ENCODE measurements at regions not wholly inside any gene's neighbourhood (a gene's known extent, or its start where the extent isn't known, plus 50 kb on each side); places are given as distances from the start of the nearest gene placed in this dataset.

DNA sequence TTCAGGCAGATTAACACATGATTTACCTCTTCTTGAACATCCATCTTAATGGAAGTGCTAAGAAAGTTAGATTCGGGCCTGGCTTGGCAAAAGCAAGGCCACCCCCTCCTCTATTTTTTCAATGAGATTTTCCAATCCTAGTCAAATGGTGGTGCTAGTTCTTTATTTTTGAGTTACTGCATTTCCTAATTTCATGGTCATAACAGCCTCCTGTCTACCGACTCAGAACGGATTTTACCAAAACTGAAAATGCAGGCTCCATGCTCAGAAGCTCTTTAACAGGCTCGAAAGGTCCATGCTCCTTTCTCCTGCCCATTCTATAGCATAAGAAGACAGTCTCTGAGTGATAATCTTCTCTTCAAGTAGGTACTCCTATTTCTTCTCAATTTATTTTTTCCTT is 117.2 kb upstream of the ESR1 start:
- ATAC-seq (ENCODE audit: low read depth): no peak

More for the DNA sequence above, 117.2 kb upstream of the ESR1 start:
- Histone ChIP-seq H4K20me1 (ENCODE audit: insufficient read depth, low read length) (no peaks in the 10 kb centered on the region), H4K5ac (ENCODE audit: low read depth, low read length) (no peak overlapping the region), H3K56ac (ENCODE audit: extremely low read depth, insufficient read depth, low read length) (no peak overlapping the region), H3K9ac (ENCODE audit: low read depth, low read length) (no peak overlapping the region), H3K4me1 (ENCODE audit: control insufficient read depth, insufficient read depth, low read length) (no peaks in the 10 kb centered on the region), H2BK15ac (ENCODE audit: low read depth, low read length) (no peak overlapping the region), H4K8ac (ENCODE audit: low read depth in 2 of 2, low read length in 2 of 2) (no peak overlapping the region), H2AK9ac (replicated peaks; ENCODE audit: low read depth, low read length, poor library complexity) (no peak overlapping the region), H3K9me3 (ENCODE audit: control insufficient read depth, insufficient read depth, low read length) (no peaks in the 10 kb centered on the region; the same call in 1 of the 2 replicates), H3K4me3 (ENCODE audit: insufficient read depth, low read depth, low read length) (no peak overlapping the region), H4K91ac (ENCODE audit: insufficient read depth, low read depth, low read length) (no peak overlapping the region), H2BK20ac (ENCODE audit: low read depth, low read length) (no peak overlapping the region), H3K27ac (ENCODE audit: insufficient read depth, low read length) (no peak overlapping the region), H3K4me2 (ENCODE audit: low read depth, low read length) (no peak overlapping the region), H3K18ac (ENCODE audit: low read depth, low read length) (no peak overlapping the region), H3K9me1 (ENCODE audit: insufficient read depth, low read length) (no peaks in the 10 kb centered on the region), H2AFZ (replicated peaks; ENCODE audit: low read length, poor library complexity) (no peak overlapping the region), H3K14ac (replicated peaks; ENCODE audit: low read depth, low read length) (no peak overlapping the region), H2AK5ac (ENCODE audit: low read depth, low read length) (no peak overlapping the region), H3K79me1 (ENCODE audit: low read depth in 1 of 2, low read length in 2 of 2) (no peaks in the 10 kb centered on the region), H2BK5ac (ENCODE audit: low read depth, low read length, poor library complexity, severe bottlenecking) (no peak overlapping the region), H3K27me3 (ENCODE audit: control insufficient read depth, insufficient read depth, low read length) (no peaks in the 10 kb centered on the region), H3K4ac (ENCODE audit: low read depth, low read length) (no peak overlapping the region), H3K23ac (ENCODE audit: low read depth, low read length) (no peak overlapping the region), H3K36me3 (ENCODE audit: control insufficient read depth, insufficient read depth, low read length) (no peaks in the 10 kb centered on the region), H2BK120ac (ENCODE audit: low read depth, low read length) (no peak overlapping the region)
- no peak for DNase-seq
- intact Hi-C loops (cut with micrococcal nuclease) (no loop called here), dilution Hi-C loops (cut with HindIII; ENCODE audit: low sequenced_read_pairs, unreplicated experiment) (no loop called here), in situ Hi-C loops (cut with MboI; ENCODE audit: low sequenced_read_pairs) (no loop called here)
- BruUV-seq (replicated peaks): no TSS peak
- ChIA-PET POLR2A (ENCODE audit: unreplicated experiment) (no interaction called here), CTCF (no interaction called here)
- TF ChIP-seq SMC3 (IDR thresholded peaks at IDR 0.05; ENCODE audit: low read depth, low read length): no peak
- TF ChIP-seq BHLHE40 (IDR thresholded peaks at IDR 0.05; ENCODE audit: low read depth, low read length): no peak
- no peak for TF ChIP-seq FOS (IDR thresholded peaks at IDR 0.05; ENCODE audit: low read depth, low read length)
- no peak for TF ChIP-seq POLR2A (IDR thresholded peaks at IDR 0.05; ENCODE audit: low read depth, low read length)
- no peak for TF ChIP-seq CHD1 (IDR thresholded peaks at IDR 0.05; ENCODE audit: low read depth, low read length)
- TF ChIP-seq RAD21 (IDR thresholded peaks at IDR 0.05; ENCODE audit: low read length): no peak
- TF ChIP-seq MAZ (IDR thresholded peaks at IDR 0.05; ENCODE audit: borderline replicate concordance, low read depth, low read length): no peak
- TF ChIP-seq, protein P1, sequence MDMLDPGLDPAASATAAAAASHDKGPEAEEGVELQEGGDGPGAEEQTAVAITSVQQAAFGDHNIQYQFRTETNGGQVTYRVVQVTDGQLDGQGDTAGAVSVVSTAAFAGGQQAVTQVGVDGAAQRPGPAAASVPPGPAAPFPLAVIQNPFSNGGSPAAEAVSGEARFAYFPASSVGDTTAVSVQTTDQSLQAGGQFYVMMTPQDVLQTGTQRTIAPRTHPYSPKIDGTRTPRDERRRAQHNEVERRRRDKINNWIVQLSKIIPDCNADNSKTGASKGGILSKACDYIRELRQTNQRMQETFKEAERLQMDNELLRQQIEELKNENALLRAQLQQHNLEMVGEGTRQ (IDR thresholded peaks at IDR 0.05; ENCODE audit: low read depth, low read length): no peak
- no peak for TF ChIP-seq CEBPB (IDR thresholded peaks at IDR 0.05; ENCODE audit: low read depth, low read length)
- no peak for TF ChIP-seq MXI1 (IDR thresholded peaks at IDR 0.05; ENCODE audit: borderline replicate concordance, low read depth, low read length)
- TF ChIP-seq, protein P2, sequence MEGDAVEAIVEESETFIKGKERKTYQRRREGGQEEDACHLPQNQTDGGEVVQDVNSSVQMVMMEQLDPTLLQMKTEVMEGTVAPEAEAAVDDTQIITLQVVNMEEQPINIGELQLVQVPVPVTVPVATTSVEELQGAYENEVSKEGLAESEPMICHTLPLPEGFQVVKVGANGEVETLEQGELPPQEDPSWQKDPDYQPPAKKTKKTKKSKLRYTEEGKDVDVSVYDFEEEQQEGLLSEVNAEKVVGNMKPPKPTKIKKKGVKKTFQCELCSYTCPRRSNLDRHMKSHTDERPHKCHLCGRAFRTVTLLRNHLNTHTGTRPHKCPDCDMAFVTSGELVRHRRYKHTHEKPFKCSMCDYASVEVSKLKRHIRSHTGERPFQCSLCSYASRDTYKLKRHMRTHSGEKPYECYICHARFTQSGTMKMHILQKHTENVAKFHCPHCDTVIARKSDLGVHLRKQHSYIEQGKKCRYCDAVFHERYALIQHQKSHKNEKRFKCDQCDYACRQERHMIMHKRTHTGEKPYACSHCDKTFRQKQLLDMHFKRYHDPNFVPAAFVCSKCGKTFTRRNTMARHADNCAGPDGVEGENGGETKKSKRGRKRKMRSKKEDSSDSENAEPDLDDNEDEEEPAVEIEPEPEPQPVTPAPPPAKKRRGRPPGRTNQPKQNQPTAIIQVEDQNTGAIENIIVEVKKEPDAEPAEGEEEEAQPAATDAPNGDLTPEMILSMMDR (conservative IDR thresholded peaks at IDR 0.05; ENCODE audit: low read depth, low read length): no peak
- TF ChIP-seq MAFK (IDR thresholded peaks at IDR 0.05; ENCODE audit: low read depth, low read length): no peak
- TF ChIP-seq NFE2L2 (IDR thresholded peaks at IDR 0.05; ENCODE audit: low read depth, low read length): no peak
- TF ChIP-seq, protein P3, sequence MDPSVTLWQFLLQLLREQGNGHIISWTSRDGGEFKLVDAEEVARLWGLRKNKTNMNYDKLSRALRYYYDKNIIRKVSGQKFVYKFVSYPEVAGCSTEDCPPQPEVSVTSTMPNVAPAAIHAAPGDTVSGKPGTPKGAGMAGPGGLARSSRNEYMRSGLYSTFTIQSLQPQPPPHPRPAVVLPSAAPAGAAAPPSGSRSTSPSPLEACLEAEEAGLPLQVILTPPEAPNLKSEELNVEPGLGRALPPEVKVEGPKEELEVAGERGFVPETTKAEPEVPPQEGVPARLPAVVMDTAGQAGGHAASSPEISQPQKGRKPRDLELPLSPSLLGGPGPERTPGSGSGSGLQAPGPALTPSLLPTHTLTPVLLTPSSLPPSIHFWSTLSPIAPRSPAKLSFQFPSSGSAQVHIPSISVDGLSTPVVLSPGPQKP (IDR thresholded peaks at IDR 0.05; ENCODE audit: borderline replicate concordance, low read depth, low read length): no peak
- no peak for TF ChIP-seq RFX5 (IDR thresholded peaks at IDR 0.05; ENCODE audit: low read depth, low read length)
- TF ChIP-seq RCOR1 (IDR thresholded peaks at IDR 0.05; ENCODE audit: insufficient replicate concordance, low read length): no peak
- no CpG with 5 or more reads among the region's 4 CpGs for WGBS, 2 experiments (ENCODE audit: extremely low coverage in 2 of 2, insufficient read length in 1 of 2)
